ENCODE measurements at regions not wholly inside any gene's neighbourhood (a gene's known extent, or its start where the extent isn't known, plus 50 kb on each side); places are given as distances from the start of the nearest gene placed in this dataset.

- H3K4me2 ChIP-seq (ENCODE audit: low read depth, low read length) = no peak overlapping the region
- ATAC-seq (ENCODE audit: low read depth) (no peak), DNase-seq (peak; percentile 4)
- H4K20me1 ChIP-seq (ENCODE audit: insufficient read depth, low read length) = no peaks in the 10 kb centered on the region
- H2BK5ac ChIP-seq (ENCODE audit: low read depth, low read length, poor library complexity, severe bottlenecking) = no peak overlapping the region
- no peak overlapping the region for H3K9ac ChIP-seq (ENCODE audit: low read depth, low read length)
- BruUV-seq (replicated peaks) = no TSS peak
- H3K79me1 ChIP-seq (ENCODE audit: low read depth in 1 of 2, low read length in 2 of 2) = no peaks in the 10 kb centered on the region
- H3K14ac ChIP-seq (replicated peaks; ENCODE audit: low read depth, low read length) = no peak overlapping the region
- H3K27me3 ChIP-seq (ENCODE audit: control insufficient read depth, insufficient read depth, low read length) = no peaks in the 10 kb centered on the region
- no peaks in the 10 kb centered on the region for H3K9me3 ChIP-seq (ENCODE audit: control insufficient read depth, insufficient read depth, low read length)
- H4K5ac ChIP-seq (ENCODE audit: low read depth, low read length) = no peak overlapping the region
- H4K91ac ChIP-seq (ENCODE audit: insufficient read depth, low read depth, low read length) = no peak overlapping the region
- dilution Hi-C loops (cut with HindIII; ENCODE audit: low sequenced_read_pairs, unreplicated experiment) = no loop called here
- ChIA-PET POLR2A (ENCODE audit: unreplicated experiment) (no interaction called here), CTCF (interaction anchor here (0.6 to 1.1 kb wide), 3 partner anchors 9 to 971 kb away, joined by 3 to 4 read pairs (median 3); no protein-coding TSS in a partner anchor)
- no peak overlapping the region for H3K18ac ChIP-seq (ENCODE audit: low read depth, low read length)
- no peak overlapping the region for H2AK5ac ChIP-seq (ENCODE audit: low read depth, low read length)
- H4K8ac ChIP-seq (ENCODE audit: low read depth in 2 of 2, low read length in 2 of 2) = no peak overlapping the region
- no peak overlapping the region for H2BK15ac ChIP-seq (ENCODE audit: low read depth, low read length)
- no peak overlapping the region for H3K4ac ChIP-seq (ENCODE audit: low read depth, low read length)
- H3K27ac ChIP-seq (ENCODE audit: insufficient read depth, low read length) = no peak overlapping the region
- H3K56ac ChIP-seq (ENCODE audit: extremely low read depth, insufficient read depth, low read length) = no peak overlapping the region
- no peak overlapping the region for H2AFZ ChIP-seq (replicated peaks; ENCODE audit: low read length, poor library complexity)
- no peaks in the 10 kb centered on the region for H3K36me3 ChIP-seq (ENCODE audit: control insufficient read depth, insufficient read depth, low read length)
- H3K9me1 ChIP-seq (ENCODE audit: insufficient read depth, low read length) = no peaks in the 10 kb centered on the region; the same call in 1 of the 2 replicates
- no peak overlapping the region; the same call in 1 of the 2 replicates for H2BK120ac ChIP-seq (ENCODE audit: low read depth, low read length)
- peaks cover 2% of the 10 kb centered on the region; the same call in 1 of the 2 replicates for H3K4me1 ChIP-seq (ENCODE audit: control insufficient read depth, insufficient read depth, low read length)
- 0 out of 2 replicates have a peak, but pooled peaks have one; percentile 1 for TF ChIP-seq CTCF (conservative IDR thresholded peaks at IDR 0.05; ENCODE audit: low read depth, low read length)
- no peak for TF ChIP-seq SMC3 (IDR thresholded peaks at IDR 0.05; ENCODE audit: low read depth, low read length)
- WGBS, 2 experiments (ENCODE audit: extremely low coverage in 2 of 2, insufficient read length in 1 of 2) = 80% methylated on average over 1 of the region's 5 CpGs; no CpG with 5 or more reads in 1 of the 2 experiments
- no peak overlapping the region for H3K4me3 ChIP-seq (ENCODE audit: insufficient read depth, low read depth, low read length)
- intact Hi-C loops (cut with micrococcal nuclease) = loop anchor here (10.0 kb wide), 1 partner anchor 450 kb away; the partner anchor contains the start of gene FAT1
- H3K23ac ChIP-seq (ENCODE audit: low read depth, low read length) = no peak overlapping the region
- no peak overlapping the region for H2AK9ac ChIP-seq (replicated peaks; ENCODE audit: low read depth, low read length, poor library complexity)
- H2BK20ac ChIP-seq (ENCODE audit: low read depth, low read length) = no peak overlapping the region
- in situ Hi-C loops (cut with MboI; ENCODE audit: low sequenced_read_pairs) = no loop called here
These were observed 451.5 kb upstream of the FAT1 start for GRCh38 chr4:187175197-187175596.
